ENCODE measurements at regions not wholly inside any gene's neighbourhood (a gene's known extent, or its start where the extent isn't known, plus 50 kb on each side); places are given as distances from the start of the nearest gene placed in this dataset.

GRCh38 chr4:57445686-57446085 is 335.5 kb upstream of the IGFBP7 start:
- no peak overlapping the region for H3K4me3 ChIP-seq (ENCODE audit: low read depth, low read length)
- TF ChIP-seq CTCF (conservative IDR thresholded peaks at IDR 0.05; ENCODE audit: low read depth, low read length) = no peak
- no peak for DNase-seq (ENCODE audit: low read depth)

GRCh38 chr4:57444671-57445070 is 334.5 kb upstream of the IGFBP7 start:
- DNase-seq (ENCODE audit: low read depth) = no peak
- no peak for TF ChIP-seq CTCF (conservative IDR thresholded peaks at IDR 0.05; ENCODE audit: low read depth, low read length)
- H3K4me3 ChIP-seq (ENCODE audit: low read depth, low read length) = no peak overlapping the region

GRCh38 chr4:57443787-57444186 is 333.6 kb upstream of the IGFBP7 start:
- DNase-seq (ENCODE audit: low read depth) = no peak
- no peak for TF ChIP-seq CTCF (conservative IDR thresholded peaks at IDR 0.05; ENCODE audit: low read depth, low read length)

GRCh38 chr4:57443308-57443707 is 333.1 kb upstream of the IGFBP7 start:
- TF ChIP-seq CTCF (conservative IDR thresholded peaks at IDR 0.05; ENCODE audit: low read depth, low read length) = no peak
- no peak overlapping the region for H3K4me3 ChIP-seq (ENCODE audit: low read depth, low read length)
- no peak for DNase-seq (ENCODE audit: low read depth)

More at GRCh38 chr4:57443787-57444186, 333.6 kb upstream of the IGFBP7 start:
- H3K4me3 ChIP-seq (ENCODE audit: low read depth, low read length) = no peak overlapping the region

- no peak overlapping the region for H3K4me3 ChIP-seq (ENCODE audit: low read depth, low read length)
- no peak for DNase-seq (ENCODE audit: low read depth)
- TF ChIP-seq CTCF (conservative IDR thresholded peaks at IDR 0.05; ENCODE audit: low read depth, low read length) = peak; percentile 92
These were observed 332.7 kb upstream of the IGFBP7 start for GRCh38 chr4:57442831-57443291.

- no peak overlapping the region for H3K4me3 ChIP-seq (ENCODE audit: low read depth, low read length)
- DNase-seq (ENCODE audit: low read depth) = no peak
- TF ChIP-seq CTCF (conservative IDR thresholded peaks at IDR 0.05; ENCODE audit: low read depth, low read length) = no peak
These were observed 332.1 kb upstream of the IGFBP7 start for GRCh38 chr4:57442241-57442640.

GRCh38 chr4:57437649-57438048 is 327.5 kb upstream of the IGFBP7 start:
- no peak for DNase-seq (ENCODE audit: low read depth)
- TF ChIP-seq CTCF (conservative IDR thresholded peaks at IDR 0.05; ENCODE audit: low read depth, low read length) = no peak
- H3K4me3 ChIP-seq (ENCODE audit: low read depth, low read length) = no peak overlapping the region
